ENCODE measurements at regions not wholly inside any gene's neighbourhood (a gene's known extent, or its start where the extent isn't known, plus 50 kb on each side); places are given as distances from the start of the nearest gene placed in this dataset.
A peak's percentile ranks its signal among the peaks of the same experiment; 100 is the strongest.

GRCh38 chr1:60394436-60394835 lies 320.9 kb upstream of the C1orf87 start:
- H3K27me3 ChIP-seq (ENCODE audit: insufficient read depth in 3 of 3, low read length in 2 of 3): no peaks in the 10 kb centered on the region
- no peak for ATAC-seq

GRCh38 chr1:60390593-60391282 lies 317.2 kb upstream of the C1orf87 start:
- no peak overlapping the region for H3K4me3 ChIP-seq
- intact Hi-C loops (cut with DNase I): no loop called here
- no peak for DNase-seq
- WGBS, 3 donors: 57 to 63% (median 58%) methylated on average over 3 of the region's 3 CpGs
- H3K9me3 ChIP-seq: no peaks in the 10 kb centered on the region
- no peaks in the 10 kb centered on the region for H3K36me3 ChIP-seq (ENCODE audit: insufficient read depth in 1 of 2, low read depth in 1 of 2)
- no peak for ATAC-seq
- no peaks in the 10 kb centered on the region for H3K4me1 ChIP-seq
- no peak for TF ChIP-seq CTCF (IDR thresholded peaks at IDR 0.05)
- no peak overlapping the region for H3K27ac ChIP-seq
- H3K27me3 ChIP-seq (ENCODE audit: insufficient read depth in 3 of 3, low read length in 2 of 3): no peaks in the 10 kb centered on the region

More at GRCh38 chr1:60394436-60394835, 320.9 kb upstream of the C1orf87 start:
- no peak for TF ChIP-seq CTCF (IDR thresholded peaks at IDR 0.05)
- H3K27ac ChIP-seq: no peak overlapping the region
- no peak overlapping the region for H3K4me3 ChIP-seq
- no peaks in the 10 kb centered on the region for H3K4me1 ChIP-seq
- WGBS, 3 donors: 76 to 82% (median 77%) methylated on average over 3 of the region's 3 CpGs
- no peaks in the 10 kb centered on the region for H3K36me3 ChIP-seq (ENCODE audit: insufficient read depth in 1 of 2, low read depth in 1 of 2)
- DNase-seq: no peak
- no peaks in the 10 kb centered on the region for H3K9me3 ChIP-seq
- intact Hi-C loops (cut with DNase I): no loop called here

DNA sequence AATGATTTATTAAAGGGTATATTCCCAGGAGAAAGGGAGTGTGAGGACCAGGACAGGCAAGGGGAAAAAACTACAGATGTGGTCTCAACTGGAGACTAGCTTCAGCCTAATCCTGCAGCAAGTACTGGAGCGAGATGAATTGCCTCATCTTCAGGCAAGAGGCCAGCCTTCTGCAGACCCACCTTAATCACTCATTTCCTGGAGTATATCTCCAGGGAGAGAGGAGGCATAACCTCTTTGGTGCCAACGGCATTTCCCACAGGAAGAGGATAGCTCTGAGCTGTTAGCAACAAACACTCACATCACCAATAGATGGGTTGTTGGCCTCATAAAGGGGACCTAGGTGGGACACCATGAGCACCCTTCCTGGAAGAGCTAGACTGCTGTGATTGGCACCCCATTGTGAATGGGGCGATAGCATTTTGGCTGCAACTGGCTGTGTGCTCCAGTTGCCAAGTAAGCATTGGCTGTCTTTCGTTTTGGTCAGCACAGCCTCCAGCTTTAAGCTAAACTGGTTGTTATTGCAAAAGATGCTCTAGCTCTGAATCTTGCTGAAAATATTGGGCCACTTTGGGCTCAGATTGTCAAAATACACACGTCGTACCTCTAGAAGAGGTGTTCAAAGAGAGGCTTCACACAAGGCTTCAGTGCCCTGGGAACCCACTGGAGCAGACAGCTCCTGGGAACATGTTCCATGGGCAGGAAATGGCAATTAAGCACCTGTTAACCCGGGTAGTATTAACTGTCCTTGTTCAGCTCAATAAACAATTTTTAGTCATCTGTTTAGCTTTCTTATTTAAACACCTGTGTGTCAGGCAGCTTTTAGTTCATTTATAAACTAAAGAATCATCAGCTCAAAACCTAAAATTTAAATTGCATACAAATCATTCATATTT lies 314.8 kb upstream of the C1orf87 start:
- H3K27ac ChIP-seq: no peak overlapping the region
- no peaks in the 10 kb centered on the region for H3K9me3 ChIP-seq
- WGBS, 3 donors: 21 to 26% (median 23%) methylated on average over 7 of the region's 7 CpGs
- no peak overlapping the region for H3K4me3 ChIP-seq
- intact Hi-C loops (cut with DNase I): no loop called here
- no peak for ATAC-seq
- no peaks in the 10 kb centered on the region for H3K36me3 ChIP-seq (ENCODE audit: insufficient read depth in 1 of 2, low read depth in 1 of 2)
- no peaks in the 10 kb centered on the region for H3K4me1 ChIP-seq
- H3K27me3 ChIP-seq (ENCODE audit: insufficient read depth in 3 of 3, low read length in 2 of 3): no peaks in the 10 kb centered on the region
- TF ChIP-seq CTCF (IDR thresholded peaks at IDR 0.05): no peak
- DNase-seq: peak in 1 of 2 donors; percentile 14

DNA sequence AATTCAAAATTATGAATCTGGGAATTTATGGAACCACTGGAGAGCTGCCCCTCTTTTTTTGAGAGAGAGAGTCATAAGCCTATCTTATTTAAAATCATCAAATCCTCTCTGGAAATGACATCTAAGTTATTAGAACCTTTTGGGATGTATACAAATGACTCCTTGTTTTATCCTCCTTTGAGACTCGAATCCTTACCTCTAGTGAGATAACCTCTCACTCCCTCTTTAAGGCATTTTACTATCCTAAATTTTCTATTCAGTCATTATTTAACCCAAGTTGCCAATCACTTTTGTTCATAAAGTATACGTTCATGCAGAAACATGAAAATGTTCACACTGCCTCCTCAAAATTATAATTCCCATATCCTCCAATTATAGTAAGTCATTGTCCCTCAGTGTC lies 313.6 kb upstream of the C1orf87 start:
- H3K4me3 ChIP-seq: no peak overlapping the region
- no peak for DNase-seq
- 95 to 96% (median 96%) methylated on average over 2 of the region's 2 CpGs for WGBS, 3 donors
- no peaks in the 10 kb centered on the region for H3K27me3 ChIP-seq (ENCODE audit: insufficient read depth in 3 of 3, low read length in 2 of 3)
- H3K36me3 ChIP-seq (ENCODE audit: insufficient read depth in 1 of 2, low read depth in 1 of 2): no peaks in the 10 kb centered on the region
- no peaks in the 10 kb centered on the region for H3K9me3 ChIP-seq
- no peak for ATAC-seq
- TF ChIP-seq CTCF (IDR thresholded peaks at IDR 0.05): no peak
- intact Hi-C loops (cut with DNase I): no loop called here
- H3K4me1 ChIP-seq: no peaks in the 10 kb centered on the region
- H3K27ac ChIP-seq: no peak overlapping the region

All from psoas muscle (tissue), 7 donors.